PC-3 (cell line): ENCODE measurements at regions not wholly inside any gene's neighbourhood (a gene's known extent, or its start where the extent isn't known, plus 50 kb on each side); places are given as distances from the start of the nearest gene placed in this dataset.

ENCODE experiments used
- CTCF ChIP-seq: fragments of 300-600 bp; sonication (generic); conservative IDR thresholded peaks from 2 replicates; pipeline ENCODE4 v1.5.1; 2017; ENCODE audit warnings: antibody characterized with exemption, low read depth, mild to moderate bottlenecking, low read length
- EZH2 ChIP-seq: fragments of 300-600 bp; sonication (generic); IDR thresholded peaks from one replicate; pipeline ENCODE4 v1.6.1; 2017; ENCODE audit warnings: antibody characterized with exemption, mild to moderate bottlenecking, low read length; ENCODE audit not compliant: unreplicated experiment
- EZH2phosphoT487 ChIP-seq: fragments of 300-600 bp; sonication (generic); IDR thresholded peaks from 2 replicates; pipeline ENCODE4 v1.6.1; 2018; ENCODE audit warnings: mild to moderate bottlenecking, antibody characterized with exemption, low read length, borderline replicate concordance

- TF ChIP-seq CTCF, result no peak
- no peak for TF ChIP-seq EZH2
- TF ChIP-seq EZH2phosphoT487, result no peak
Observed at GRCh38 chr7:42618651-42619360, 293.1 kb downstream of the C7orf25 start.
